DOHH2 (cell line): ENCODE measurements at regions not wholly inside any gene's neighbourhood (a gene's known extent, or its start where the extent isn't known, plus 50 kb on each side); places are given as distances from the start of the nearest gene placed in this dataset.

Experiments used
- H3F3A ChIP-seq: fragments of 200-600 bp; sonication (generic), shearing (Covaris generic); 2 replicates; pipeline ENCODE4 v1.6.0; 2016; ENCODE audit warnings: antibody characterized with exemption, mild to moderate bottlenecking; ENCODE audit not compliant: control insufficient read depth, insufficient read depth
- H3K27ac ChIP-seq: fragments of 200-600 bp; sonication (generic); 2 replicates; pipeline ENCODE4 v1.5.1; 2014; ENCODE audit warnings: low read depth, mild to moderate bottlenecking, low read length, moderate library complexity
- H3K27me3 ChIP-seq: fragments of 200-600 bp; sonication (generic); 2 replicates; pipeline ENCODE4 v1.6.1; 2014; ENCODE audit warnings: mild to moderate bottlenecking, low read length, mixed read lengths; ENCODE audit not compliant: control insufficient read depth
- H3K36me3 ChIP-seq: fragments of 200-600 bp; sonication (generic); 2 replicates; pipeline ENCODE4 v1.6.1; 2014; ENCODE audit warnings: mild to moderate bottlenecking, low read length, moderate library complexity, mixed read lengths; ENCODE audit not compliant: control insufficient read depth
- H3K4me1 ChIP-seq: fragments of 200-600 bp; sonication (generic); 2 replicates; pipeline ENCODE4 v1.6.1; 2014; ENCODE audit warnings: mild to moderate bottlenecking, low read length, mixed read lengths; ENCODE audit not compliant: control insufficient read depth
- H3K4me2 ChIP-seq: fragments of 200-600 bp; sonication (generic); 2 replicates; pipeline ENCODE4 v1.6.0; 2014; ENCODE audit warnings: mild to moderate bottlenecking, low read length, moderate library complexity
- H3K4me3 ChIP-seq: fragments of 200-600 bp; sonication (generic); 2 replicates; pipeline ENCODE4 v1.5.1; 2014; ENCODE audit warnings: mild to moderate bottlenecking, low read length, mixed read lengths
- H3K79me2 ChIP-seq: fragments of 200-600 bp; sonication (generic); 2 replicates; pipeline ENCODE4 v1.6.1; 2014; ENCODE audit warnings: mild to moderate bottlenecking, low read length, mixed read lengths; ENCODE audit not compliant: control insufficient read depth
- H3K9me2 ChIP-seq: fragments of 200-600 bp; sonication (generic); replicated peaks from 2 replicates; pipeline ENCODE4 v1.6.1; 2014; ENCODE audit warnings: mild to moderate bottlenecking, low read length, mixed read lengths; ENCODE audit not compliant: control insufficient read depth
- H3K9me3 ChIP-seq: fragments of 200-600 bp; sonication (generic); 2 replicates; pipeline ENCODE4 v1.6.1; 2014; ENCODE audit warnings: antibody characterized with exemption, low read length, mixed read lengths; ENCODE audit not compliant: control insufficient read depth, insufficient read depth
- H4K20me1 ChIP-seq: fragments of 200-600 bp; sonication (generic); 2 replicates; pipeline ENCODE4 v1.6.0; 2014; ENCODE audit warnings: low read depth, mild to moderate bottlenecking, antibody characterized with exemption, low read length, moderate library complexity; ENCODE audit not compliant: control insufficient read depth, insufficient read depth
- CTCF ChIP-seq: fragments of 200-600 bp; sonication (generic); IDR thresholded peaks from one replicate; pipeline ENCODE4 v1.5.1; 2014; ENCODE audit warnings: antibody characterized with exemption, mild to moderate bottlenecking, low read depth, low read length; ENCODE audit not compliant: poor library complexity, severe bottlenecking
- EZH2phosphoT487 ChIP-seq: fragments of 200-600 bp; sonication (generic); IDR thresholded peaks from 2 replicates; pipeline ENCODE4 v1.6.1; 2017; ENCODE audit warnings: borderline replicate concordance, mild to moderate bottlenecking, antibody characterized with exemption, low read length, moderate library complexity, mixed read lengths

DNA sequence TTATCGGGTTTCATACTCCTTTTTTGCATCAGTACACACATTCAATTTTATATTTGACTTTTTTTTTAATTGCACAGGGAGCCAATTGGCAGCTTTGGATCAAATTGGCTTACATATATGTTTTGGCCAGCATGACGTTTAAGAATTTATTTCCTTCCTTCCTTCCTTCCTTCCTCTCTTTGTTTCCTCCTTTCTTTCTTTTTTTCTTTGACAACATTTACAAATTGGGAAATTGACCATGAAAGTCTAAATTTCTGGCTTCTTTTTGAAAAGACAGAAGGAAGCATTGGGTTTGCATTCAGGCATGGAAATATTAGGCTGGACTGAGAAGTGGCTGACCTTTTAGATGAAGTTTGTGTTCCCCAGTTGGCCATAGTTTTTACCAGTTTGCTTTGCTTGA, 103.4 kb upstream of the IGSF10 start:
- no peak overlapping the region for H3K4me3 ChIP-seq
- H4K20me1 ChIP-seq = no peaks in the 10 kb centered on the region
- no peak overlapping the region for H3K27ac ChIP-seq
- no peaks in the 10 kb centered on the region for H3K79me2 ChIP-seq
- H3K27me3 ChIP-seq = no peaks in the 10 kb centered on the region
- H3K9me2 ChIP-seq = no peaks in the 10 kb centered on the region
- no peak overlapping the region for H3K4me2 ChIP-seq
- no peaks in the 10 kb centered on the region for H3K9me3 ChIP-seq
- no peak for TF ChIP-seq CTCF
- no peak for TF ChIP-seq EZH2phosphoT487
- no peaks in the 10 kb centered on the region for H3K36me3 ChIP-seq
- H3K4me1 ChIP-seq = no peaks in the 10 kb centered on the region
- no peaks in the 10 kb centered on the region for H3F3A ChIP-seq

DNA sequence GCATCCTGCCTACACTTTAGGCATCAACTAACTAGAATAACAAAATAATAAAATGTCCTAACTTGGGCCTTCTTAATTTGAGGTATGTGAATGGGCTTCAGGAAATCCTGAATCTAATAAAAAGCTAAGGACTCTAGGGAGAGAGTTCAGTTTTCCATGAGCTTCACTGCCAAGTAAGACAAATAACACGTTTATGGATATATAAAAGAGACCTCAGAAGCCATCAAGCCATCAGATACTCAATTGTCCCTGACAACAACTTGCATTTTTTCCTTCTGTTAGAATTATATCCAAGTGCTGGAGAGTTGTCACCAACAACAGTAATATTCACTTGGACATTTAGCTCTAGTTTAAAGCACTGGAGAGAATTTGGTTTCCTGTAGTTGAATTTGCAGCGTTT, 102.4 kb upstream of the IGSF10 start:
- no peaks in the 10 kb centered on the region for H3K9me2 ChIP-seq
- TF ChIP-seq CTCF (no peak), EZH2phosphoT487 (no peak)
- no peak overlapping the region for H3K4me2 ChIP-seq
- no peaks in the 10 kb centered on the region for H3K4me1 ChIP-seq
- H3K4me3 ChIP-seq = no peak overlapping the region
- no peaks in the 10 kb centered on the region for H3K36me3 ChIP-seq
- H3K79me2 ChIP-seq = no peaks in the 10 kb centered on the region
- no peaks in the 10 kb centered on the region for H3F3A ChIP-seq
- no peaks in the 10 kb centered on the region for H3K9me3 ChIP-seq
- H4K20me1 ChIP-seq = no peaks in the 10 kb centered on the region
- H3K27me3 ChIP-seq = no peaks in the 10 kb centered on the region
- no peak overlapping the region for H3K27ac ChIP-seq

GRCh38 chr3:151562891-151563290, 102.0 kb upstream of the IGSF10 start:
- H3K9me3 ChIP-seq = no peaks in the 10 kb centered on the region
- TF ChIP-seq CTCF (no peak), EZH2phosphoT487 (no peak)
- H3K36me3 ChIP-seq = no peaks in the 10 kb centered on the region

GRCh38 chr3:151561878-151562277, 101.0 kb upstream of the IGSF10 start:
- no peak overlapping the region for H3K27ac ChIP-seq
- H3K4me1 ChIP-seq = no peaks in the 10 kb centered on the region
- H3K9me3 ChIP-seq = no peaks in the 10 kb centered on the region
- no peaks in the 10 kb centered on the region for H3F3A ChIP-seq
- H4K20me1 ChIP-seq = no peaks in the 10 kb centered on the region
- H3K4me3 ChIP-seq = no peak overlapping the region
- H3K79me2 ChIP-seq = no peaks in the 10 kb centered on the region
- TF ChIP-seq EZH2phosphoT487 (no peak), CTCF (no peak)
- no peak overlapping the region for H3K4me2 ChIP-seq
- no peaks in the 10 kb centered on the region for H3K36me3 ChIP-seq
- peaks cover 2% of the 10 kb centered on the region; the same call in 1 of the 2 replicates for H3K27me3 ChIP-seq
- H3K9me2 ChIP-seq = no peaks in the 10 kb centered on the region

More at GRCh38 chr3:151562891-151563290, 102.0 kb upstream of the IGSF10 start:
- no peaks in the 10 kb centered on the region for H4K20me1 ChIP-seq
- no peaks in the 10 kb centered on the region for H3F3A ChIP-seq
- no peaks in the 10 kb centered on the region for H3K9me2 ChIP-seq
- H3K4me3 ChIP-seq = no peak overlapping the region
- no peaks in the 10 kb centered on the region for H3K79me2 ChIP-seq
- H3K4me2 ChIP-seq = no peak overlapping the region
- no peaks in the 10 kb centered on the region for H3K27me3 ChIP-seq
- H3K4me1 ChIP-seq = no peaks in the 10 kb centered on the region
- H3K27ac ChIP-seq = no peak overlapping the region
